HG03159 (cell line): ENCODE measurements at regions not wholly inside any gene's neighbourhood (a gene's known extent, or its start where the extent isn't known, plus 50 kb on each side); places are given as distances from the start of the nearest gene placed in this dataset.
"Not testable (repeated sequence)": the region's sequence is repeated elsewhere in the genome, so short reads cannot be mapped to it uniquely, and the experiment has no call there.

Experiments used
- ATAC-seq: cut with Tn5 transposase; IDR thresholded peaks from one replicate; pipeline ENCODE4 v1.9.1; 2021; ENCODE audit warnings: mild to moderate bottlenecking, moderate library complexity; ENCODE audit not compliant: unreplicated experiment

GRCh38 chrX:98300536-98300935 lies 1416.8 kb downstream of the RPA4 start:
- ATAC-seq = not testable (repeated sequence)

- ATAC-seq = no peak
Measured at GRCh38 chrX:98331407-98331806, 1447.7 kb downstream of the RPA4 start.

- no peak for ATAC-seq
Measured at GRCh38 chrX:98338544-98338943, 1454.8 kb downstream of the RPA4 start.

GRCh38 chrX:98350940-98351339 lies 1467.2 kb downstream of the RPA4 start:
- ATAC-seq = no peak

GRCh38 chrX:98357146-98357545 lies 1473.4 kb downstream of the RPA4 start:
- ATAC-seq = no peak

- ATAC-seq = no peak
Measured at GRCh38 chrX:98362630-98363029, 1478.9 kb downstream of the RPA4 start.

- no peak for ATAC-seq
Measured at GRCh38 chrX:98371994-98372393, 1488.3 kb downstream of the RPA4 start.

- ATAC-seq = no peak
Measured at GRCh38 chrX:98379134-98379533, 1495.4 kb downstream of the RPA4 start.

GRCh38 chrX:98380106-98380505 lies 1496.4 kb downstream of the RPA4 start:
- no peak for ATAC-seq

GRCh38 chrX:98380556-98380955 lies 1496.8 kb downstream of the RPA4 start:
- no peak for ATAC-seq

- no peak for ATAC-seq
Measured at GRCh38 chrX:98398542-98398941, 1514.8 kb downstream of the RPA4 start.

- no peak for ATAC-seq
Measured at GRCh38 chrX:98405376-98405775, 1521.7 kb downstream of the RPA4 start.

- ATAC-seq = no peak
Measured at GRCh38 chrX:98407584-98407983, 1523.9 kb downstream of the RPA4 start.

- ATAC-seq = no peak
Measured at GRCh38 chrX:98409867-98410266, 1526.2 kb downstream of the RPA4 start.

- ATAC-seq = no peak
Measured at GRCh38 chrX:98412058-98412457, 1528.3 kb downstream of the RPA4 start.

GRCh38 chrX:98422536-98422935 lies 1538.8 kb downstream of the RPA4 start:
- ATAC-seq = no peak

GRCh38 chrX:98432413-98432812 lies 1548.7 kb downstream of the RPA4 start:
- ATAC-seq = no peak

- ATAC-seq = no peak
Measured at GRCh38 chrX:98448524-98448923, 1564.8 kb downstream of the RPA4 start.

- no peak for ATAC-seq
Measured at GRCh38 chrX:98452456-98452855, 1568.7 kb downstream of the RPA4 start.

GRCh38 chrX:98459669-98460068 lies 1576.0 kb downstream of the RPA4 start:
- no peak for ATAC-seq

- no peak for ATAC-seq
Measured at GRCh38 chrX:98480606-98481005, 1596.9 kb downstream of the RPA4 start.

- ATAC-seq = no peak
Measured at GRCh38 chrX:98481636-98482035, 1597.9 kb downstream of the RPA4 start.

GRCh38 chrX:98490670-98491069 lies 1607.0 kb downstream of the RPA4 start:
- ATAC-seq = no peak

- no peak for ATAC-seq
Measured at GRCh38 chrX:98501426-98501825, 1617.7 kb downstream of the RPA4 start.
